ENCODE measurements at regions not wholly inside any gene's neighbourhood (a gene's known extent, or its start where the extent isn't known, plus 50 kb on each side); places are given as distances from the start of the nearest gene placed in this dataset.

DNA sequence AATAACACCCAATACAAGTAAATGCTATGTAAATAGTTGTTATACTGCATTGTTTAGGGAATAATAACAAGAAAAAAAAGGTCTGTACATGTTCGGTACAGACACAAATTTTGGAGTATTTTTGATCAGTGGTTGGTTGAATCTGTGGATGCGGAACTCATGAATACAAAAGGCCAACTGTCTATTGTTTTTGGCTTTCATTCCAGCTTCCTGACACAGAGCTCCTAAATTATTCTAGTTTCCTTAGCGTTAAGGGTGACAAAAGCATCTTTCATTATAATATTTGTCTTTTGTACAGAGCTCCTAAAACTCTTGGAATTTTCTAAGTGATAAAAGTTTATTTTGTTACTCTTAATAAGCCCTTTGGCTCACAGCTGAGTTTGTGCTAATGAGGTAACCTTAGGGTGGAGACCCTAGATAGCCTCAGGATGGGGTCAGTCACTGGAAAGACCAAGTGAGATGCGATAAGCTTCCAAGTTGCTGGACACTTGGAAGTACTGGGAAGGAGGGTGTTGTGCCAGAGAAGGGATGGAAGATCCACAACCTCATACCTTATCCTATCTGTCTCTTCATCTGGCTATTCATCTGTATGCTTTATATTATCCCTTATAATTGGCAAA is 57.4 kb upstream of the PRRC2C start (continued):
- TF ChIP-seq PHF8 (conservative IDR thresholded peaks at IDR 0.05; ENCODE audit: low read depth, low read length), result no peak
- no peak for TF ChIP-seq SUZ12 (IDR thresholded peaks at IDR 0.05; ENCODE audit: low read length)

Data from H1 (cell line).